ENCODE measurements at regions not wholly inside any gene's neighbourhood (a gene's known extent, or its start where the extent isn't known, plus 50 kb on each side); places are given as distances from the start of the nearest gene placed in this dataset.

DNA sequence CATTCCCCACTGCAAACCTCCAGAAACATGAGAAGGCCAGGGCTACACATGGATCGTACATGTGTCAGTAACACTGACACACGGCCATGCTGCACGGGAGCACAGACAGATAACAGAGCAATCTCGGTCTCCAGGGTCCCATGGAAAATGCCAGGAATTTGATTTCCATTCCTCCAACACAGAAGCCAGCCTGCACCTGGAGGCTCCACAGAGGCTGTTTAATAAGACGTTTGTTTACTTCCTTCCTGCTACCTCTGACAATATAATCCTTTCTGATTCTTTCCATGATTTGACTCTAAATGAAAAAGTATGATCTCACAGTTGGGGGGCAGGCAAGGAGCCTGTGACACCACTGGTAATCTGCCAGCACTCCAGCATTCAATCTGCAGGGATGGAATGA, 210.9 kb upstream of the DDX18 start:
- ATAC-seq, result no peak
- TF ChIP-seq ZFP3 (CRISPR knock-in tag; IDR thresholded peaks at IDR 0.05) (no peak), ZFP30 (CRISPR knock-in tag; IDR thresholded peaks at IDR 0.05) (no peak), ZC3H10 (CRISPR knock-in tag; IDR thresholded peaks at IDR 0.05) (no peak), ZNF8 (CRISPR knock-in tag; IDR thresholded peaks at IDR 0.05) (no peak), ISL1 (CRISPR knock-in tag; IDR thresholded peaks at IDR 0.05) (no peak), TOX (CRISPR knock-in tag; IDR thresholded peaks at IDR 0.05; ENCODE audit: borderline replicate concordance) (no peak), ESRRG (CRISPR knock-in tag; IDR thresholded peaks at IDR 0.05) (no peak), TCF4 (CRISPR knock-in tag; IDR thresholded peaks at IDR 0.05; ENCODE audit: borderline replicate concordance) (no peak), CSDC2 (CRISPR knock-in tag; IDR thresholded peaks at IDR 0.05) (no peak), GLIS3 (CRISPR knock-in tag; IDR thresholded peaks at IDR 0.05) (no peak), ZNF70 (CRISPR knock-in tag; IDR thresholded peaks at IDR 0.05) (no peak), OSR1 (CRISPR knock-in tag; IDR thresholded peaks at IDR 0.05) (no peak), ARNTL (CRISPR knock-in tag; IDR thresholded peaks at IDR 0.05; ENCODE audit: borderline replicate concordance, low read depth) (no peak), PPARA (CRISPR knock-in tag; IDR thresholded peaks at IDR 0.05; ENCODE audit: borderline replicate concordance) (no peak), SNAI2 (CRISPR knock-in tag; IDR thresholded peaks at IDR 0.05) (no peak), BACH2 (CRISPR knock-in tag; IDR thresholded peaks at IDR 0.05; ENCODE audit: borderline replicate concordance) (no peak)
- TF ChIP-seq, protein P1, sequence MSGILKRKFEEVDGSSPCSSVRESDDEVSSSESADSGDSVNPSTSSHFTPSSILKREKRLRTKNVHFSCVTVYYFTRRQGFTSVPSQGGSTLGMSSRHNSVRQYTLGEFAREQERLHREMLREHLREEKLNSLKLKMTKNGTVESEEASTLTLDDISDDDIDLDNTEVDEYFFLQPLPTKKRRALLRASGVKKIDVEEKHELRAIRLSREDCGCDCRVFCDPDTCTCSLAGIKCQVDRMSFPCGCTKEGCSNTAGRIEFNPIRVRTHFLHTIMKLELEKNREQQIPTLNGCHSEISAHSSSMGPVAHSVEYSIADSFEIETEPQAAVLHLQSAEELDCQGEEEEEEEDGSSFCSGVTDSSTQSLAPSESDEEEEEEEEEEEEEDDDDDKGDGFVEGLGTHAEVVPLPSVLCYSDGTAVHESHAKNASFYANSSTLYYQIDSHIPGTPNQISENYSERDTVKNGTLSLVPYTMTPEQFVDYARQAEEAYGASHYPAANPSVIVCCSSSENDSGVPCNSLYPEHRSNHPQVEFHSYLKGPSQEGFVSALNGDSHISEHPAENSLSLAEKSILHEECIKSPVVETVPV (CRISPR knock-in tag; IDR thresholded peaks at IDR 0.05), result no peak
- TF ChIP-seq, protein P2, sequence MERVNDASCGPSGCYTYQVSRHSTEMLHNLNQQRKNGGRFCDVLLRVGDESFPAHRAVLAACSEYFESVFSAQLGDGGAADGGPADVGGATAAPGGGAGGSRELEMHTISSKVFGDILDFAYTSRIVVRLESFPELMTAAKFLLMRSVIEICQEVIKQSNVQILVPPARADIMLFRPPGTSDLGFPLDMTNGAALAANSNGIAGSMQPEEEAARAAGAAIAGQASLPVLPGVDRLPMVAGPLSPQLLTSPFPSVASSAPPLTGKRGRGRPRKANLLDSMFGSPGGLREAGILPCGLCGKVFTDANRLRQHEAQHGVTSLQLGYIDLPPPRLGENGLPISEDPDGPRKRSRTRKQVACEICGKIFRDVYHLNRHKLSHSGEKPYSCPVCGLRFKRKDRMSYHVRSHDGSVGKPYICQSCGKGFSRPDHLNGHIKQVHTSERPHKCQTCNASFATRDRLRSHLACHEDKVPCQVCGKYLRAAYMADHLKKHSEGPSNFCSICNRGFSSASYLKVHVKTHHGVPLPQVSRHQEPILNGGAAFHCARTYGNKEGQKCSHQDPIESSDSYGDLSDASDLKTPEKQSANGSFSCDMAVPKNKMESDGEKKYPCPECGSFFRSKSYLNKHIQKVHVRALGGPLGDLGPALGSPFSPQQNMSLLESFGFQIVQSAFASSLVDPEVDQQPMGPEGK (CRISPR knock-in tag; IDR thresholded peaks at IDR 0.05; ENCODE audit: borderline replicate concordance), result no peak
- TF ChIP-seq, protein P3, sequence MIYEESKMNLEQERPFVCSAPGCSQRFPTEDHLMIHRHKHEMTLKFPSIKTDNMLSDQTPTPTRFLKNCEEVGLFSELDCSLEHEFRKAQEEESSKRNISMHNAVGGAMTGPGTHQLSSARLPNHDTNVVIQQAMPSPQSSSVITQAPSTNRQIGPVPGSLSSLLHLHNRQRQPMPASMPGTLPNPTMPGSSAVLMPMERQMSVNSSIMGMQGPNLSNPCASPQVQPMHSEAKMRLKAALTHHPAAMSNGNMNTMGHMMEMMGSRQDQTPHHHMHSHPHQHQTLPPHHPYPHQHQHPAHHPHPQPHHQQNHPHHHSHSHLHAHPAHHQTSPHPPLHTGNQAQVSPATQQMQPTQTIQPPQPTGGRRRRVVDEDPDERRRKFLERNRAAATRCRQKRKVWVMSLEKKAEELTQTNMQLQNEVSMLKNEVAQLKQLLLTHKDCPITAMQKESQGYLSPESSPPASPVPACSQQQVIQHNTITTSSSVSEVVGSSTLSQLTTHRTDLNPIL (CRISPR knock-in tag; IDR thresholded peaks at IDR 0.05; ENCODE audit: low read depth), result no peak

DNA sequence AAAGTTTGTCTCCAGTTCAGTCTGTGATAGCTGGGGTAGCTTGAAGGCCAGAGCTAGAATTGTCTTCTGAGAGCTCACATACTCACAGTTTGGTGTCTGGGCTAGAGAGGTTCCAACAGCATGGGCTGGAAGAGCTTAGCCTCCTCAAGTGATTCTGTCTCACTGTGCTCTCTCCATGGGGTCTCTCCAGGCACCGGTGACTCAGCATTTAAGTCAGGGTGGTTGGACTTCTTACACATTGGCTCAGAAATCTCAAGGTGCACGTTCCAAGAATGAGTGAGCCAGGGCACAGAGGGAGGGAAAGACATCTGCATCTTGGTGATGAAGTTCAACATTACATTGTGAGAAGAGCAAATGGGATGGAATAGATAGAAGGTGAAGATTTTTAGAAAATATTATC, 207.3 kb upstream of the DDX18 start:
- TF ChIP-seq ZC3H10 (CRISPR knock-in tag; IDR thresholded peaks at IDR 0.05) (no peak), ZNF70 (CRISPR knock-in tag; IDR thresholded peaks at IDR 0.05) (no peak), ZFP3 (CRISPR knock-in tag; IDR thresholded peaks at IDR 0.05) (no peak), ZNF565 (CRISPR knock-in tag; conservative IDR thresholded peaks at IDR 0.05; ENCODE audit: low read depth) (no peak), ZFP30 (CRISPR knock-in tag; IDR thresholded peaks at IDR 0.05) (no peak), PPARA (CRISPR knock-in tag; IDR thresholded peaks at IDR 0.05; ENCODE audit: borderline replicate concordance) (no peak), ESRRG (CRISPR knock-in tag; IDR thresholded peaks at IDR 0.05) (no peak), ISL1 (CRISPR knock-in tag; IDR thresholded peaks at IDR 0.05) (no peak), BACH2 (CRISPR knock-in tag; IDR thresholded peaks at IDR 0.05; ENCODE audit: borderline replicate concordance) (no peak), TCF4 (CRISPR knock-in tag; IDR thresholded peaks at IDR 0.05; ENCODE audit: borderline replicate concordance) (no peak), ARNTL (CRISPR knock-in tag; IDR thresholded peaks at IDR 0.05; ENCODE audit: borderline replicate concordance, low read depth) (no peak), RARB (CRISPR knock-in tag; IDR thresholded peaks at IDR 0.05) (no peak)
- TF ChIP-seq, protein P1 (CRISPR knock-in tag; IDR thresholded peaks at IDR 0.05), result no peak
- TF ChIP-seq, protein P2 (CRISPR knock-in tag; IDR thresholded peaks at IDR 0.05; ENCODE audit: borderline replicate concordance), result no peak
- TF ChIP-seq, protein P4, sequence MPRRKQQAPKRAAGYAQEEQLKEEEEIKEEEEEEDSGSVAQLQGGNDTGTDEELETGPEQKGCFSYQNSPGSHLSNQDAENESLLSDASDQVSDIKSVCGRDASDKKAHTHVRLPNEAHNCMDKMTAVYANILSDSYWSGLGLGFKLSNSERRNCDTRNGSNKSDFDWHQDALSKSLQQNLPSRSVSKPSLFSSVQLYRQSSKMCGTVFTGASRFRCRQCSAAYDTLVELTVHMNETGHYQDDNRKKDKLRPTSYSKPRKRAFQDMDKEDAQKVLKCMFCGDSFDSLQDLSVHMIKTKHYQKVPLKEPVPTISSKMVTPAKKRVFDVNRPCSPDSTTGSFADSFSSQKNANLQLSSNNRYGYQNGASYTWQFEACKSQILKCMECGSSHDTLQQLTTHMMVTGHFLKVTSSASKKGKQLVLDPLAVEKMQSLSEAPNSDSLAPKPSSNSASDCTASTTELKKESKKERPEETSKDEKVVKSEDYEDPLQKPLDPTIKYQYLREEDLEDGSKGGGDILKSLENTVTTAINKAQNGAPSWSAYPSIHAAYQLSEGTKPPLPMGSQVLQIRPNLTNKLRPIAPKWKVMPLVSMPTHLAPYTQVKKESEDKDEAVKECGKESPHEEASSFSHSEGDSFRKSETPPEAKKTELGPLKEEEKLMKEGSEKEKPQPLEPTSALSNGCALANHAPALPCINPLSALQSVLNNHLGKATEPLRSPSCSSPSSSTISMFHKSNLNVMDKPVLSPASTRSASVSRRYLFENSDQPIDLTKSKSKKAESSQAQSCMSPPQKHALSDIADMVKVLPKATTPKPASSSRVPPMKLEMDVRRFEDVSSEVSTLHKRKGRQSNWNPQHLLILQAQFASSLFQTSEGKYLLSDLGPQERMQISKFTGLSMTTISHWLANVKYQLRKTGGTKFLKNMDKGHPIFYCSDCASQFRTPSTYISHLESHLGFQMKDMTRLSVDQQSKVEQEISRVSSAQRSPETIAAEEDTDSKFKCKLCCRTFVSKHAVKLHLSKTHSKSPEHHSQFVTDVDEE (CRISPR knock-in tag; IDR thresholded peaks at IDR 0.05), result no peak
- TF ChIP-seq, protein P5, sequence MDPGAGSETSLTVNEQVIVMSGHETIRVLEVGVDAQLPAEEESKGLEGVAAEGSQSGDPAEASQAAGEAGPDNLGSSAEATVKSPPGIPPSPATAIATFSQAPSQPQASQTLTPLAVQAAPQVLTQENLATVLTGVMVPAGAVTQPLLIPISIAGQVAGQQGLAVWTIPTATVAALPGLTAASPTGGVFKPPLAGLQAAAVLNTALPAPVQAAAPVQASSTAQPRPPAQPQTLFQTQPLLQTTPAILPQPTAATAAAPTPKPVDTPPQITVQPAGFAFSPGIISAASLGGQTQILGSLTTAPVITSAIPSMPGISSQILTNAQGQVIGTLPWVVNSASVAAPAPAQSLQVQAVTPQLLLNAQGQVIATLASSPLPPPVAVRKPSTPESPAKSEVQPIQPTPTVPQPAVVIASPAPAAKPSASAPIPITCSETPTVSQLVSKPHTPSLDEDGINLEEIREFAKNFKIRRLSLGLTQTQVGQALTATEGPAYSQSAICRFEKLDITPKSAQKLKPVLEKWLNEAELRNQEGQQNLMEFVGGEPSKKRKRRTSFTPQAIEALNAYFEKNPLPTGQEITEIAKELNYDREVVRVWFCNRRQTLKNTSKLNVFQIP (CRISPR knock-in tag; IDR thresholded peaks at IDR 0.05; ENCODE audit: borderline replicate concordance, low read depth), result no peak
- TF ChIP-seq, protein P3 (CRISPR knock-in tag; IDR thresholded peaks at IDR 0.05; ENCODE audit: low read depth), result no peak
- no peak for ATAC-seq
